ENCODE measurements at regions not wholly inside any gene's neighbourhood (a gene's known extent, or its start where the extent isn't known, plus 50 kb on each side); places are given as distances from the start of the nearest gene placed in this dataset.
A peak's percentile ranks its signal among the peaks of the same experiment; 100 is the strongest.
"Not testable (repeated sequence)": the region's sequence is repeated elsewhere in the genome, so short reads cannot be mapped to it uniquely, and the experiment has no call there.

GRCh38 chr12:9306004-9306403 lies 97.8 kb upstream of the PZP start:
- DNase-seq, result not testable (repeated sequence)

GRCh38 chr12:9304540-9304939 lies 96.3 kb upstream of the PZP start:
- not testable (repeated sequence) for DNase-seq

- DNase-seq, result not testable (repeated sequence)
These were observed 87.7 kb upstream of the PZP start for GRCh38 chr12:9295872-9296271.

- not testable (repeated sequence) for DNase-seq
These were observed 86.0 kb upstream of the PZP start for GRCh38 chr12:9294072-9294620.

GRCh38 chr12:9293391-9293790 lies 85.2 kb upstream of the PZP start:
- not testable (repeated sequence) for DNase-seq

DNA sequence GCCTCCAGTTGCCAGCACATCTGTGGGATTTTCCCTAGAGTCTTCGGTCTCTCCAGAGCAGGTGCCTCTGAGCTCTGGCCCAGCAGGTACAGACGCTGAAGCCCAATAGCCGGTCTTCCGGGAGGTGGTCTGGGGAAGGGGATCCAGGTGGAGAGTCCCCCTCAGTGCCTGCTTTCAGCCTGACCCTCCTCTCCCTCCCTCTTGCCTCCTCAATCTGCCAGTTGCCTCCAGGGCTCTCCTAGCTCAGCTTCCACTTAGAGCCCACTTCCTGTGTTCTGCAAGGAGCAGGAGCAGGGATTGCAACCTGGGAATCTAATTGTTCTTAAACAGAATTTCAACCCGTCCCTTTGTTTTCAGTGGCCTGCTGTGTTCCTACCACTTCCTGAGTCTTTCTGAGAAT lies 81.8 kb upstream of the PZP start:
- not testable (repeated sequence) for DNase-seq

GRCh38 chr12:9284724-9285123 lies 76.5 kb upstream of the PZP start:
- not testable (repeated sequence) for DNase-seq

- DNase-seq, result not testable (repeated sequence)
These were observed 76.0 kb upstream of the PZP start for GRCh38 chr12:9284197-9284596.

GRCh38 chr12:9283346-9284095 lies 75.3 kb upstream of the PZP start:
- peak; percentile 30 to 78 for DNase-seq

DNA sequence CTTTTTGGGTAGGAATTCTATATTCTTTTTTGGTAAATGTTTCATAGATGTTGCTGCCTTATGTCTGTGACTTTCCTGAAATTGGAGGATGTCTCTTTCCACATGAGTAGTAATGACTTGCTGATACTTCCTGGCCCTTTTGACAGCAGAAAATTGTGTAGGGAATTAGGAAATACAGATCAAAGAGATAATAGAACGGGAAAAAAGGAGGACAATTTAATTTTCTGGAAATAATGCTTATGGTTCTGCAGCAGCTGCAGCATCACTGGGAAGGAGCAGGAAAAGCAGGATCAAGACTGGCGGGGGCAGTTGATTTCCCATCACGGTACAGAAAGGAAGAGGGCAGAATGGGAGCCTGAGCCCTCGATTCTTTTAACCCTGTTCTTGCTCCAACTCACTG lies 68.8 kb upstream of the PZP start:
- no peak for DNase-seq

GRCh38 chr12:9273276-9273675 lies 65.1 kb upstream of the PZP start:
- no peak for DNase-seq

DNA sequence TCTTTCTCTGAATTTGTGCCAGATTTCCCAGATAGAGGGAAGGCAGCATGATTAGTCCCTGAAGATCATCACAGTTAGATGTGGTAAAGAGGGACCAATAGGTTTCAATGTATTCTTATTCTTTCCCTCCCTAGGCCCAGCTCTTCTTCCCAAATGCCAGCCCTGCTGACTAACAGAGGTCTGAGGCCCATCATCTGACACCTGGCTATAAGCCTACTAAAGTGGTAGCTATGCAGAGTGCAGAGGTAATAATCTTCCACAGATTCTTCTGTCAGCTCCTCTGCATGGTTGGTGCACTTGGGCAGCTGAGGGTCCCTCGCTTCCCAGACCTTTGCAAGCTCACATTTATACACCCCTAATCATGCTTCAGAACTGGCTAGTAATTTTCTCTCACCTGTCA lies 63.7 kb upstream of the PZP start:
- no peak for DNase-seq

GRCh38 chr12:9264546-9264945 lies 56.4 kb upstream of the PZP start:
- no peak for DNase-seq

DNA sequence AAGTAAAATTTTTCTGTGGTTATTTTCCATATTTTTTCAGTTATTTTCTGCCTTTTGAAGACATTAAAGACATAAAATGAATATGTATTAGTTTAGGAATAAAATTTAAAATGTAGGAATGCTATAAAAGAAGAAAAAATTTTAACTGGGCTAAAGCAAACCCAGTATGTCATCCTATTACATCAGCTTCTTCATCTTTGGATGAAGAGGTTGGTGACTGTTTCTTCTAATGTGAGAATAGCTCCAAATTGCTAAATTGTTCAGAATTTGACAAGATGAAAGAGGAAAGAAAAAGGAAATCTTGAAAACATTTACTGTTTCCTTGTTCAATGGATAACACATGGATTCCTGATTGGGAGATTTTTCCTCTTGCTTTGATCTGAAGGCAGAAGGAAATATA lies 52.7 kb upstream of the PZP start:
- DNase-seq, result no peak

- DNase-seq, result no peak
These were observed 50.5 kb upstream of the PZP start for GRCh38 chr12:9258676-9259075.

All from inflammatory macrophage treated with lipopolysaccharide for 1 hour (primary cell).